IMR-90 (cell line): ENCODE measurements at regions not wholly inside any gene's neighbourhood (a gene's known extent, or its start where the extent isn't known, plus 50 kb on each side); places are given as distances from the start of the nearest gene placed in this dataset.

Source experiments
- BHLHE40 ChIP-seq: fragments of 150-350 bp; IDR thresholded peaks from 2 replicates; pipeline ENCODE4 v1.6.1; 2016; ENCODE audit warnings: mild to moderate bottlenecking, low read depth, low read length
- CEBPB ChIP-seq: IDR thresholded peaks from 2 replicates; pipeline ENCODE4 v1.6.1; 2012; ENCODE audit warnings: low read depth, low read length, improper control_type of control experiment
- MXI1 ChIP-seq: IDR thresholded peaks from 2 replicates; pipeline ENCODE4 v1.6.1; 2012; ENCODE audit warnings: low read depth, mild to moderate bottlenecking, low read length, moderate library complexity, borderline replicate concordance
- NFE2L2 ChIP-seq: fragments of 150-350 bp; IDR thresholded peaks from 2 replicates; pipeline ENCODE4 v1.6.1; 2016; ENCODE audit warnings: low read depth, mild to moderate bottlenecking, low read length
- POLR2A ChIP-seq: IDR thresholded peaks from 2 replicates; pipeline ENCODE4 v1.6.1; 2012; ENCODE audit warnings: mild to moderate bottlenecking, low read depth, low read length
- RFX5 ChIP-seq: IDR thresholded peaks from 2 replicates; pipeline ENCODE4 v1.8.0; 2012; ENCODE audit warnings: low read depth, mild to moderate bottlenecking, low read length, moderate library complexity
- SMC3 ChIP-seq: fragments of 150-350 bp; IDR thresholded peaks from 2 replicates; pipeline ENCODE4 v1.6.1; 2016; ENCODE audit warnings: low read depth, mild to moderate bottlenecking, antibody characterized with exemption, low read length, moderate library complexity
- TF ChIP-seq, protein P1 (sequence below): conservative IDR thresholded peaks from 2 replicates; pipeline ENCODE4 v1.5.1; 2012; ENCODE audit warnings: mild to moderate bottlenecking, low read depth, low read length, improper control_type of control experiment
- TF ChIP-seq, protein P2 (sequence below): fragments of 150-350 bp; IDR thresholded peaks from 2 replicates; pipeline ENCODE4 v1.6.1; 2017; ENCODE audit warnings: mild to moderate bottlenecking, antibody characterized with exemption, low read length, low read depth

DNA sequence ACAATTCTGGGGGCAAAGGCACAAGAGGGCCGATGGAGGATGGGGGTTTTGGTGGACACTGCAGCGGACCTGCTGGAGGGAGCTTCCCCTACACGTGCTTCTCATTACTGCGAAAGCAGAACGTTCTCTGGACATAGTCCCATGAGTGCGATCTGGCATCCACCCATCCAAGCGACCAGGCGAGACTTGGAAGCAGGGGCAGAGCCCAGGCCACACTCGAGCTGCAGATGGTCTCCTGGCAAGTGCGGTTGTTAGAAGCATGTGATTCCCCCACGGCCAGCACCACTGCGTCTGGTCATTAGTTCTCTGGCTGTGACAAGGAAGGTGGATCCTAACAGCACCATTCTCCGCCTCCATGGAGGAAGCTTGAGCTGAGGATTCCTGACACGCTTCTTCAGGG, 118.4 kb upstream of the TCERG1L start:
- TF ChIP-seq, protein P1, sequence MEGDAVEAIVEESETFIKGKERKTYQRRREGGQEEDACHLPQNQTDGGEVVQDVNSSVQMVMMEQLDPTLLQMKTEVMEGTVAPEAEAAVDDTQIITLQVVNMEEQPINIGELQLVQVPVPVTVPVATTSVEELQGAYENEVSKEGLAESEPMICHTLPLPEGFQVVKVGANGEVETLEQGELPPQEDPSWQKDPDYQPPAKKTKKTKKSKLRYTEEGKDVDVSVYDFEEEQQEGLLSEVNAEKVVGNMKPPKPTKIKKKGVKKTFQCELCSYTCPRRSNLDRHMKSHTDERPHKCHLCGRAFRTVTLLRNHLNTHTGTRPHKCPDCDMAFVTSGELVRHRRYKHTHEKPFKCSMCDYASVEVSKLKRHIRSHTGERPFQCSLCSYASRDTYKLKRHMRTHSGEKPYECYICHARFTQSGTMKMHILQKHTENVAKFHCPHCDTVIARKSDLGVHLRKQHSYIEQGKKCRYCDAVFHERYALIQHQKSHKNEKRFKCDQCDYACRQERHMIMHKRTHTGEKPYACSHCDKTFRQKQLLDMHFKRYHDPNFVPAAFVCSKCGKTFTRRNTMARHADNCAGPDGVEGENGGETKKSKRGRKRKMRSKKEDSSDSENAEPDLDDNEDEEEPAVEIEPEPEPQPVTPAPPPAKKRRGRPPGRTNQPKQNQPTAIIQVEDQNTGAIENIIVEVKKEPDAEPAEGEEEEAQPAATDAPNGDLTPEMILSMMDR, result no peak
- TF ChIP-seq POLR2A (no peak), NFE2L2 (no peak), BHLHE40 (no peak), SMC3 (no peak), MXI1 (no peak), CEBPB (no peak), RFX5 (no peak)
- TF ChIP-seq, protein P2, sequence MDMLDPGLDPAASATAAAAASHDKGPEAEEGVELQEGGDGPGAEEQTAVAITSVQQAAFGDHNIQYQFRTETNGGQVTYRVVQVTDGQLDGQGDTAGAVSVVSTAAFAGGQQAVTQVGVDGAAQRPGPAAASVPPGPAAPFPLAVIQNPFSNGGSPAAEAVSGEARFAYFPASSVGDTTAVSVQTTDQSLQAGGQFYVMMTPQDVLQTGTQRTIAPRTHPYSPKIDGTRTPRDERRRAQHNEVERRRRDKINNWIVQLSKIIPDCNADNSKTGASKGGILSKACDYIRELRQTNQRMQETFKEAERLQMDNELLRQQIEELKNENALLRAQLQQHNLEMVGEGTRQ, result no peak
